ENCODE measurements at regions not wholly inside any gene's neighbourhood (a gene's known extent, or its start where the extent isn't known, plus 50 kb on each side); places are given as distances from the start of the nearest gene placed in this dataset.

GRCh38 chr4:33072298-33073089, 2352.3 kb downstream of the PCDH7 start:
- Histone ChIP-seq H3K4me3 (ENCODE audit: low read depth, low read length) (no peak overlapping the region), H3K4me2 (ENCODE audit: low read length) (no peak overlapping the region), H3K9ac (no peak overlapping the region), H3K9me3 (ENCODE audit: control insufficient read depth, low read length) (no peaks in the 10 kb centered on the region), H3K27me3 (ENCODE audit: control insufficient read depth, insufficient read depth, low read length) (no peaks in the 10 kb centered on the region), H3K4me1 (no peaks in the 10 kb centered on the region), H2AFZ (no peak overlapping the region), H3K36me3 (ENCODE audit: control insufficient read depth, insufficient read depth, low read length) (no peaks in the 10 kb centered on the region), H3K27ac (no peak overlapping the region), H3K79me2 (no peaks in the 10 kb centered on the region)
- TF ChIP-seq CTCF (IDR thresholded peaks at IDR 0.05), result no peak

- Histone ChIP-seq H3K9ac (no peak overlapping the region), H3K36me3 (ENCODE audit: control insufficient read depth, insufficient read depth, low read length) (no peaks in the 10 kb centered on the region), H3K4me2 (ENCODE audit: low read length) (no peak overlapping the region), H3K27me3 (ENCODE audit: control insufficient read depth, insufficient read depth, low read length) (no peaks in the 10 kb centered on the region), H3K4me3 (ENCODE audit: low read depth, low read length) (no peak overlapping the region), H3K27ac (no peak overlapping the region), H3K4me1 (no peaks in the 10 kb centered on the region), H2AFZ (no peak overlapping the region), H3K9me3 (ENCODE audit: control insufficient read depth, low read length) (no peaks in the 10 kb centered on the region), H3K79me2 (no peaks in the 10 kb centered on the region)
- TF ChIP-seq CTCF (IDR thresholded peaks at IDR 0.05), result no peak
These were observed 2353.6 kb downstream of the PCDH7 start for GRCh38 chr4:33073811-33074210.

- H3K9ac ChIP-seq, result no peak overlapping the region
- no peaks in the 10 kb centered on the region for H3K36me3 ChIP-seq (ENCODE audit: control insufficient read depth, insufficient read depth, low read length)
- no peaks in the 10 kb centered on the region for H3K9me3 ChIP-seq (ENCODE audit: control insufficient read depth, low read length)
- H3K4me1 ChIP-seq, result no peaks in the 10 kb centered on the region
- H2AFZ ChIP-seq, result no peak overlapping the region
- no peaks in the 10 kb centered on the region for H3K27me3 ChIP-seq (ENCODE audit: control insufficient read depth, insufficient read depth, low read length)
- no peak overlapping the region for H3K4me3 ChIP-seq (ENCODE audit: low read depth, low read length)
- TF ChIP-seq CTCF (IDR thresholded peaks at IDR 0.05), result no peak
- H3K4me2 ChIP-seq (ENCODE audit: low read length), result no peak overlapping the region
- H3K27ac ChIP-seq, result no peak overlapping the region
- H3K79me2 ChIP-seq, result no peaks in the 10 kb centered on the region
These were observed 2358.0 kb downstream of the PCDH7 start for GRCh38 chr4:33078145-33078544.

- Histone ChIP-seq H3K27me3 (ENCODE audit: control insufficient read depth, insufficient read depth, low read length) (no peaks in the 10 kb centered on the region), H3K4me1 (no peaks in the 10 kb centered on the region), H3K36me3 (ENCODE audit: control insufficient read depth, insufficient read depth, low read length) (no peaks in the 10 kb centered on the region), H3K9me3 (ENCODE audit: control insufficient read depth, low read length) (no peaks in the 10 kb centered on the region), H3K27ac (no peak overlapping the region), H2AFZ (no peak overlapping the region), H3K9ac (no peak overlapping the region), H3K79me2 (no peaks in the 10 kb centered on the region), H3K4me2 (ENCODE audit: low read length) (no peak overlapping the region), H3K4me3 (ENCODE audit: low read depth, low read length) (no peak overlapping the region)
- no peak for TF ChIP-seq CTCF (IDR thresholded peaks at IDR 0.05)
These were observed 2360.1 kb downstream of the PCDH7 start for GRCh38 chr4:33080275-33080674.

- Histone ChIP-seq H3K27ac (no peak overlapping the region), H3K27me3 (ENCODE audit: control insufficient read depth, insufficient read depth, low read length) (no peaks in the 10 kb centered on the region), H3K4me3 (ENCODE audit: low read depth, low read length) (no peak overlapping the region), H2AFZ (no peak overlapping the region), H3K9ac (no peak overlapping the region), H3K4me2 (ENCODE audit: low read length) (no peak overlapping the region), H3K4me1 (no peaks in the 10 kb centered on the region), H3K9me3 (ENCODE audit: control insufficient read depth, low read length) (no peaks in the 10 kb centered on the region), H3K79me2 (no peaks in the 10 kb centered on the region), H3K36me3 (ENCODE audit: control insufficient read depth, insufficient read depth, low read length) (no peaks in the 10 kb centered on the region)
- no peak for TF ChIP-seq CTCF (IDR thresholded peaks at IDR 0.05)
These were observed 2365.5 kb downstream of the PCDH7 start for GRCh38 chr4:33085709-33086108.
